ENCODE measurements at regions not wholly inside any gene's neighbourhood (a gene's known extent, or its start where the extent isn't known, plus 50 kb on each side); places are given as distances from the start of the nearest gene placed in this dataset.
"Not testable (repeated sequence)": the region's sequence is repeated elsewhere in the genome, so short reads cannot be mapped to it uniquely, and the experiment has no call there.

GRCh38 chr3:147246906-147247305, 159.4 kb downstream of the ZIC4 start:
- POLR2A ChIA-PET = interaction anchor here (0.7 kb wide), 1 partner anchor 109 kb away, joined by 6 read pairs; no protein-coding TSS in a partner anchor
- CTCF ChIA-PET = no interaction called here
- peak overlapping the region; percentile 79; the same call in 1 of the 2 replicates for H3K27ac Mint-ChIP-seq
- H3K36me3 Mint-ChIP-seq = no peaks in the 10 kb centered on the region
- H3K9me3 Mint-ChIP-seq = no peaks in the 10 kb centered on the region; the same call in 1 of the 2 replicates
- no peak overlapping the region for H3K4me3 Mint-ChIP-seq
- ATAC-seq (no peak), DNase-seq (ENCODE audit: low spot score) (no peak)
- TF ChIP-seq TCF7 (CRISPR knock-in tag; IDR thresholded peaks at IDR 0.05; ENCODE audit: low read depth) = no peak
- TF ChIP-seq ZNF416 (CRISPR knock-in tag; IDR thresholded peaks at IDR 0.05) = no peak
- no peak for TF ChIP-seq STAT6 (CRISPR knock-in tag; conservative IDR thresholded peaks at IDR 0.05; ENCODE audit: low read depth)
- TF ChIP-seq ESRRA (CRISPR knock-in tag; IDR thresholded peaks at IDR 0.05; ENCODE audit: borderline replicate concordance) = no peak
- no peak for TF ChIP-seq EMX1 (CRISPR knock-in tag; IDR thresholded peaks at IDR 0.05)
- no peak for TF ChIP-seq ZNF396 (CRISPR knock-in tag; IDR thresholded peaks at IDR 0.05; ENCODE audit: borderline replicate concordance)
- TF ChIP-seq CREB1 (CRISPR knock-in tag; IDR thresholded peaks at IDR 0.05) = no peak
- TF ChIP-seq KAT7 (CRISPR knock-in tag; IDR thresholded peaks at IDR 0.05; ENCODE audit: borderline replicate concordance) = no peak
- no peak for TF ChIP-seq ZNF138 (CRISPR knock-in tag; conservative IDR thresholded peaks at IDR 0.05)
- TF ChIP-seq SMAD4 (CRISPR knock-in tag; IDR thresholded peaks at IDR 0.05) = no peak
- TF ChIP-seq ERG (CRISPR knock-in tag; IDR thresholded peaks at IDR 0.05) = no peak
- TF ChIP-seq E2F5 (CRISPR knock-in tag; IDR thresholded peaks at IDR 0.05) = no peak
- no peak for TF ChIP-seq NR1H2 (CRISPR knock-in tag; IDR thresholded peaks at IDR 0.05)
- TF ChIP-seq E2F1 (CRISPR knock-in tag; IDR thresholded peaks at IDR 0.05) = no peak
- TF ChIP-seq GABPB1 (CRISPR knock-in tag; IDR thresholded peaks at IDR 0.05) = no peak
- TF ChIP-seq ZNF317 (CRISPR knock-in tag; IDR thresholded peaks at IDR 0.05; ENCODE audit: borderline replicate concordance, low read depth) = no peak
- no peaks in the 10 kb centered on the region for H3K27me3 Mint-ChIP-seq (ENCODE audit: low read depth)
- peaks cover 12% of the 10 kb centered on the region for H3K4me1 Mint-ChIP-seq

- DNase-seq (ENCODE audit: low spot score); H3K36me3 Mint-ChIP-seq; H3K4me3 Mint-ChIP-seq; ATAC-seq; H3K9me3 Mint-ChIP-seq; H3K27me3 Mint-ChIP-seq (ENCODE audit: low read depth); POLR2A ChIA-PET; CTCF ChIA-PET; H3K27ac Mint-ChIP-seq: not testable (repeated sequence)
- H3K4me1 Mint-ChIP-seq = peaks cover 12% of the 10 kb centered on the region
These were observed 160.7 kb downstream of the ZIC4 start for GRCh38 chr3:147245638-147246037.

GRCh38 chr3:147245022-147245421, 161.3 kb downstream of the ZIC4 start:
- POLR2A ChIA-PET; CTCF ChIA-PET; H3K36me3 Mint-ChIP-seq; DNase-seq (ENCODE audit: low spot score); H3K27me3 Mint-ChIP-seq (ENCODE audit: low read depth); H3K27ac Mint-ChIP-seq; H3K4me3 Mint-ChIP-seq; ATAC-seq; H3K9me3 Mint-ChIP-seq: not testable (repeated sequence)
- H3K4me1 Mint-ChIP-seq = peaks cover 12% of the 10 kb centered on the region

Measured in WTC11 (cell line).